Fibroblast of skin of left quadriceps (primary cell): ENCODE measurements at regions not wholly inside any gene's neighbourhood (a gene's known extent, or its start where the extent isn't known, plus 50 kb on each side); places are given as distances from the start of the nearest gene placed in this dataset.
"Not testable (repeated sequence)": the region's sequence is repeated elsewhere in the genome, so short reads cannot be mapped to it uniquely, and the experiment has no call there.

Source experiments
- DNase-seq, 2 experiments: peaks; one replicate each; pipeline ENCODE4 v3.0.0-alpha.2; 2013; ENCODE audit warnings: low read depth in 2 of 2

- no peak for DNase-seq
Observed at GRCh38 chr19:29154163-29154562, 58.8 kb downstream of the UQCRFS1 start.

GRCh38 chr19:29145756-29146155 is 67.2 kb downstream of the UQCRFS1 start:
- no peak for DNase-seq

GRCh38 chr19:29143183-29143582 is 69.8 kb downstream of the UQCRFS1 start:
- DNase-seq = no peak

GRCh38 chr19:29139227-29139626 is 73.7 kb downstream of the UQCRFS1 start:
- no peak for DNase-seq

- DNase-seq = not testable (repeated sequence)
Observed at GRCh38 chr19:29138206-29138605, 74.7 kb downstream of the UQCRFS1 start.

GRCh38 chr19:29131456-29131855 is 81.5 kb downstream of the UQCRFS1 start:
- DNase-seq = no peak

- DNase-seq = no peak
Observed at GRCh38 chr19:29129148-29129547, 83.8 kb downstream of the UQCRFS1 start.

GRCh38 chr19:29128203-29128602 is 84.7 kb downstream of the UQCRFS1 start:
- DNase-seq = no peak

GRCh38 chr19:29122185-29122584 is 90.8 kb downstream of the UQCRFS1 start:
- no peak for DNase-seq

- DNase-seq = no peak
Observed at GRCh38 chr19:29121684-29122083, 91.3 kb downstream of the UQCRFS1 start.

GRCh38 chr19:29120466-29120865 is 92.5 kb downstream of the UQCRFS1 start:
- DNase-seq = no peak

GRCh38 chr19:29119590-29119989 is 93.4 kb downstream of the UQCRFS1 start:
- no peak for DNase-seq

- DNase-seq = no peak
Observed at GRCh38 chr19:29118389-29118788, 94.6 kb downstream of the UQCRFS1 start.

GRCh38 chr19:29117926-29118325 is 95.0 kb downstream of the UQCRFS1 start:
- no peak for DNase-seq

- no peak for DNase-seq
Observed at GRCh38 chr19:29115181-29115580, 97.8 kb downstream of the UQCRFS1 start.

- DNase-seq = no peak
Observed at GRCh38 chr19:29113838-29114237, 99.1 kb downstream of the UQCRFS1 start.

- DNase-seq = no peak
Observed at GRCh38 chr19:29111576-29111975, 101.4 kb downstream of the UQCRFS1 start.

GRCh38 chr19:29107831-29108230 is 105.1 kb downstream of the UQCRFS1 start:
- no peak for DNase-seq

GRCh38 chr19:29106346-29106885 is 106.5 kb downstream of the UQCRFS1 start:
- DNase-seq = no peak

- no peak for DNase-seq
Observed at GRCh38 chr19:29105629-29106292, 107.2 kb downstream of the UQCRFS1 start.

- DNase-seq = no peak
Observed at GRCh38 chr19:29104605-29105241, 108.2 kb downstream of the UQCRFS1 start.

GRCh38 chr19:29098863-29099481 is 114.0 kb downstream of the UQCRFS1 start:
- DNase-seq = peak; percentile 18 to 28

GRCh38 chr19:29098091-29098490 is 114.9 kb downstream of the UQCRFS1 start:
- DNase-seq = no peak
